ENCODE measurements at regions not wholly inside any gene's neighbourhood (a gene's known extent, or its start where the extent isn't known, plus 50 kb on each side); places are given as distances from the start of the nearest gene placed in this dataset.
A peak's percentile ranks its signal among the peaks of the same experiment; 100 is the strongest.

GRCh38 chr4:128707864-128708263 lies 101.6 kb upstream of the JADE1 start:
- peaks cover 12% of the 10 kb centered on the region for H3K9me3 Mint-ChIP-seq
- no peak for ATAC-seq

GRCh38 chr4:128703948-128704347 lies 105.6 kb upstream of the JADE1 start:
- H3K4me1 Mint-ChIP-seq: peaks cover 11% of the 10 kb centered on the region
- DNase-seq (ENCODE audit: low spot score) (no peak), ATAC-seq (no peak)
- H3K27me3 Mint-ChIP-seq (ENCODE audit: low read depth): no peaks in the 10 kb centered on the region
- ChIA-PET CTCF (no interaction called here), POLR2A (interaction anchor here (0.7 kb wide), 1 partner anchor 106 kb away, joined by 3 read pairs; no protein-coding TSS in a partner anchor)
- H3K9me3 Mint-ChIP-seq: peaks cover 12% of the 10 kb centered on the region
- 0 out of 2 replicates have a peak, but pooled peaks cover 3% of the 10 kb centered on the region for H3K36me3 Mint-ChIP-seq
- no peak overlapping the region for H3K4me3 Mint-ChIP-seq
- TF ChIP-seq FOXK1 (CRISPR knock-in tag; IDR thresholded peaks at IDR 0.05): no peak
- no peak overlapping the region for H3K27ac Mint-ChIP-seq

More at GRCh38 chr4:128707864-128708263, 101.6 kb upstream of the JADE1 start:
- no peaks in the 10 kb centered on the region for H3K27me3 Mint-ChIP-seq (ENCODE audit: low read depth)
- H3K27ac Mint-ChIP-seq: peak overlapping the region; percentile 8; the same call in 1 of the 2 replicates
- TF ChIP-seq ELF4 (CRISPR knock-in tag; IDR thresholded peaks at IDR 0.05; ENCODE audit: low read depth) (no peak), GABPB1 (CRISPR knock-in tag; IDR thresholded peaks at IDR 0.05) (no peak), NR2C2 (CRISPR knock-in tag; IDR thresholded peaks at IDR 0.05) (no peak), ZNF512 (CRISPR knock-in tag; IDR thresholded peaks at IDR 0.05; ENCODE audit: borderline replicate concordance) (no peak), ZNF532 (CRISPR knock-in tag; IDR thresholded peaks at IDR 0.05; ENCODE audit: borderline replicate concordance) (no peak), ZNF232 (CRISPR knock-in tag; IDR thresholded peaks at IDR 0.05) (no peak), JUN (CRISPR knock-in tag; IDR thresholded peaks at IDR 0.05) (no peak), EMX1 (CRISPR knock-in tag; IDR thresholded peaks at IDR 0.05) (no peak), ZNF416 (CRISPR knock-in tag; IDR thresholded peaks at IDR 0.05) (no peak), ESRRA (CRISPR knock-in tag; IDR thresholded peaks at IDR 0.05; ENCODE audit: borderline replicate concordance) (no peak), OVOL2 (CRISPR knock-in tag; IDR thresholded peaks at IDR 0.05; ENCODE audit: borderline replicate concordance) (no peak)
- H3K4me3 Mint-ChIP-seq: no peak overlapping the region
- ChIA-PET CTCF (no interaction called here), POLR2A (interaction anchor here (0.6 kb wide), 1 partner anchor 520 kb away, joined by 4 read pairs; no protein-coding TSS in a partner anchor)
- DNase-seq (ENCODE audit: low spot score): no peak
- H3K4me1 Mint-ChIP-seq: peaks cover 19% of the 10 kb centered on the region
- peaks cover 4% of the 10 kb centered on the region; the same call in 1 of the 2 replicates for H3K36me3 Mint-ChIP-seq

GRCh38 chr4:128700659-128701350 lies 108.7 kb upstream of the JADE1 start:
- TF ChIP-seq FOXK1 (CRISPR knock-in tag; IDR thresholded peaks at IDR 0.05) (no peak), NR1H2 (CRISPR knock-in tag; IDR thresholded peaks at IDR 0.05) (no peak), ELF4 (CRISPR knock-in tag; IDR thresholded peaks at IDR 0.05; ENCODE audit: low read depth) (no peak), CREM (CRISPR knock-in tag; IDR thresholded peaks at IDR 0.05) (no peak), AFF4 (CRISPR knock-in tag; IDR thresholded peaks at IDR 0.05; ENCODE audit: borderline replicate concordance) (no peak)

More at GRCh38 chr4:128700659-128701350, 108.7 kb upstream of the JADE1 start:
- 0 out of 2 replicates have a peak, but pooled peaks cover 3% of the 10 kb centered on the region for H3K36me3 Mint-ChIP-seq
- DNase-seq (ENCODE audit: low spot score): no peak
- no peak overlapping the region for H3K4me3 Mint-ChIP-seq
- H3K4me1 Mint-ChIP-seq: peaks cover 7% of the 10 kb centered on the region
- no peak overlapping the region for H3K27ac Mint-ChIP-seq
- CTCF ChIA-PET: interaction anchor here (1.1 kb wide), 1 partner anchor 17 kb away, joined by 3 read pairs; no protein-coding TSS in a partner anchor
- no peaks in the 10 kb centered on the region for H3K27me3 Mint-ChIP-seq (ENCODE audit: low read depth)
- H3K9me3 Mint-ChIP-seq: peaks cover 12% of the 10 kb centered on the region
- ATAC-seq: no peak
- POLR2A ChIA-PET: no interaction called here
